GM21526 (cell line): ENCODE measurements at regions not wholly inside any gene's neighbourhood (a gene's known extent, or its start where the extent isn't known, plus 50 kb on each side); places are given as distances from the start of the nearest gene placed in this dataset.
"Not testable (repeated sequence)": the region's sequence is repeated elsewhere in the genome, so short reads cannot be mapped to it uniquely, and the experiment has no call there.

Source experiments
- ATAC-seq: cut with Tn5 transposase; IDR thresholded peaks from one replicate; pipeline ENCODE4 v1.9.1; 2021; ENCODE audit warnings: moderate library complexity; ENCODE audit not compliant: unreplicated experiment, low FRiP score

GRCh38 chr6:30807566-30807965 is 63.2 kb upstream of the IER3 start:
- ATAC-seq: not testable (repeated sequence)

- no peak for ATAC-seq
Measured at GRCh38 chr6:30806581-30807183, 62.3 kb upstream of the IER3 start.

- ATAC-seq: no peak
Measured at GRCh38 chr6:30804333-30804732, 60.0 kb upstream of the IER3 start.

GRCh38 chr6:30802731-30803130 is 58.4 kb upstream of the IER3 start:
- ATAC-seq: no peak

GRCh38 chr6:30801950-30802349 is 57.6 kb upstream of the IER3 start:
- ATAC-seq: no peak

GRCh38 chr6:30800871-30801270 is 56.5 kb upstream of the IER3 start:
- ATAC-seq: no peak

GRCh38 chr6:30799210-30799609 is 54.9 kb upstream of the IER3 start:
- ATAC-seq: no peak

- ATAC-seq: no peak
Measured at GRCh38 chr6:30798494-30798893, 54.1 kb upstream of the IER3 start.

- no peak for ATAC-seq
Measured at GRCh38 chr6:30795549-30796293, 51.4 kb upstream of the IER3 start.
